Stimulated activated CD8-positive, alpha-beta memory T cell treated with anti-CD3 and anti-CD28 coated beads, Interleukin-12 subunit alpha, Interleukin-12 subunit beta, amount 100 ng/mL, for 1 hour (primary cell): ENCODE measurements at regions not wholly inside any gene's neighbourhood (a gene's known extent, or its start where the extent isn't known, plus 50 kb on each side); places are given as distances from the start of the nearest gene placed in this dataset.

Source experiments
- DNase-seq: peaks from one replicate; pipeline ENCODE4 v3.0.0-alpha.2; 2020; ENCODE audit warnings: low read depth

GRCh38 chr2:240287011-240287410 lies 146.6 kb upstream of the OTOS start:
- no peak for DNase-seq

GRCh38 chr2:240287496-240288086 lies 147.1 kb upstream of the OTOS start:
- DNase-seq = no peak

DNA sequence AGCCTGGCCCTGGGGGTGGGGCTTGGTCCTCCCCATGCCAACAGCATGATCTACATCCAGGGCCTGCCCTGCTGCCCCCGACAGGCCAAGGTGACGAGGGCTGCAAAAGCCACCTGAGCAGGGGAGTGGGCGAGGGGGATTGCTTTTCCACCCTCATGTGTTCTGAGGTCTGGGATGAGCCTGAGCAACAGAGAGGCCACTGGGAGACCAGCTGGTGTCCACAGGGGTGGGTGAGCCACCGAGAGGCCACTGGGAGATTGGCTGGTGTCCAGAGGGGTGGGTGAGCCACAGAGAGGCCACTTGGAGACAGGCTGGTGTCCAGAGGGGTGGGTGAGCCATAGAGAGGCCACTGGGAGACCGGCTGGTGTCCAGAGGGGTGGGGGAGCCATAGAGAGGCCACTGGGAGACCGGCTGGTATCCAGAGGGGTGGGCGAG lies 147.4 kb upstream of the GPC1 start:
- no peak for DNase-seq

- DNase-seq = no peak
These were observed 145.6 kb upstream of the GPC1 start for GRCh38 chr2:240289701-240290431.

- DNase-seq = no peak
These were observed 144.8 kb upstream of the GPC1 start for GRCh38 chr2:240290432-240291336.

DNA sequence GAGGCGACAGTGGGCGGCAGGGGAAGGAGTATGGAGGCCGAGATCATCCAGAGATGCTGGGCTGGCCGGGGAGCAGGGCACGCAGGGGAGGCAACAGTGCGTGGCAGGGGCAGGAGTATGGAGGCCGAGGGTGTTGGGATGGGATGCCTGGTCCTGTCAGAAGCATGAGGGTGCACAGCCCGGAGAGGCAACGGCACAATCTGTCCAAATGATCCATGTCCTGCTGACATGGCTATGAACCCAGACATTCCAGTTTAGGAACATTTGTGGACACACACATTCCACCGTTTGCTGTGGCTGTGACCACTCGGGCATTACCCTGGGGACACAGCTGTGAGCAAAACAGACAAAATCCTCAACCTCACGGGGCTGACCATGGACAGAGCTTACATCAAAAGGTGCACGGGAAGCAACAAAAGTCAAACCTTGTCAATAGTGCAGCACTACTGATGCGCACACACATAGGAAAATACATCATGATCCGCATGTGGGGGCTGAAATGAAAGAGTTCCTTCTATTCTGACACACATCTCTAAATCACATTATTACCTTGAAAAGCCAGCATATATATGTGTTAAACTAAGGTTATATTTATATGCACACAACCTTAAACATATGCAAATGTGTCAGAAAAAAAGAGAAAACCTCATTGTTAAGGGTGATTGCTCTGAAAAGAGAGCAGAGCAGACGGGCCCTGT lies 144.0 kb upstream of the GPC1 start:
- DNase-seq = no peak

DNA sequence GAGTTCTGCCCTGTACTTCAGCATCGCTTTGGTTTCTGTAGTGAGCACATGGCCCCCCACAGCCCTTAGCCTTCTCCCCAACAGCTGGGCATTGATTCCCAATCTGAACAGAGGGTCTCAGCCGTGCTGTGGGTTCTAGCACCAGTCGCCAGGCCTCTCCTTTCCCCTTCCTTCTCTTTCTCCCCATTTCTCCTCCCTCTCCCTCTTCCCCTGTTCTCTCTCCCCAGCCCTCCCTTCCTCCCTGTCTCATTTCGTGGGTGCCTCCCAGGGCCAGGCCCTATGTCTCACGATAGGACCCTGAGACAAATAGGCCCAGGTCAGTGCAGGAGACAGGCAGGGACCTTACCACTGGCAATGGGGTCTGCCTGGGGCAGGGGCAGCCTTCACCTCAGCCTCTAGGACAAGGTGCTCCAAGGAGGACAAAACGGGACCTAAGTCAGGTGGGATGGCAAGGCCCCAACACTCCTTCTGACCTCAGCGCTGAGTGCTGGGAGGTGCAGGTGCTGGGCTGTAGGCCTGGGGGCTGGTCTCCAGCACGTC lies 143.4 kb upstream of the GPC1 start:
- no peak for DNase-seq

DNA sequence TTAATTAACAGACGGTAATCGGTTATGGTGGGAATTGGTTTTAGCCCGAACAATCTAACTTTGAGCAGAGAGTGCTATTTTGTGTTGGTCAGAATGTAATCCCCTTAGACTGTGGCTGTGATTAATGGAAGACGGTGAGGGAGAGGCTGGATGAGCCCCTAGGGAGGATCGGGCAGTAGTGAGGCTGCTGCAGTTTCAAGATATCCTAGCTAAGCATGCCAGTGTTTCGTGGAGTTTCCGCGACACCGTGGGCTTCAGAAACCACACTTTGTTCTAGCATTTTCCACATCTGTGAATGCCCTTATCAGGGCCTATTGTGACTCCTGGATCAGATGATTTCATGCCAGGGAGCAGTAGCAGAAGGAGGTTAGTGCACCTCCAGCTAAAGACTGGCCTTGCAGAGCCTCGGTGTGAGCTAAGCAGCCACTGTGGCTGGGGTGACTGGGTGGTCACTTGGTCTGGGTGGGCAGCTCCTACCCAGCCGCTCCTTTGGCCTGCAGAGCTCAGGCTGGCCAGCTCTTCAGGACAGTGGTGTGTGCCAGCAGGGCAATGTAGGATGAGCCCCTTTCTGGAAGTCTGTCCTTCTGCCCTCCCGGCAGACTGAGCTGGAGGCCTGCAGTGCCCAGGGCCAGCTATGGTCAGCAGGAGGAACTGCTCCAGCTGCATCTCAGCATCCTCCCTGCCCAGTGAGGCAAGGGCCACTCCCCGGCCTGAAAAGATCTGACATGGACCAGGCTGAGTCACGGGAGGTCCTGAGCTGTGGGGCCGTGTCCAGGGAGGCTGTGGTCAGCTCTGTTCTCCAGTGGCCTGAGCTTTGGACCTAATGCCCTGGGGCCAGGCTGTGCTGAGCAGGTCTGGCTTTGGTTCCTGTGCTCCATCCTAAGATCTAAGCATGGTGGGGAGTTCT lies 142.6 kb upstream of the GPC1 start:
- DNase-seq = no peak

GRCh38 chr2:240293557-240294461 lies 141.7 kb upstream of the GPC1 start:
- no peak for DNase-seq

GRCh38 chr2:240294514-240294913 lies 140.9 kb upstream of the GPC1 start:
- DNase-seq = no peak

GRCh38 chr2:240295256-240296103 lies 140.0 kb upstream of the GPC1 start:
- DNase-seq = no peak

- no peak for DNase-seq
These were observed 139.4 kb upstream of the GPC1 start for GRCh38 chr2:240296104-240296406.

GRCh38 chr2:240296476-240297255 lies 138.8 kb upstream of the GPC1 start:
- DNase-seq = no peak

- DNase-seq = no peak
These were observed 138.0 kb upstream of the GPC1 start for GRCh38 chr2:240297256-240298116.

- DNase-seq = no peak
These were observed 137.2 kb upstream of the GPC1 start for GRCh38 chr2:240298117-240298790.

GRCh38 chr2:240298803-240299709 lies 136.4 kb upstream of the GPC1 start:
- DNase-seq = no peak
